Ovary (tissue), 3 donors: ENCODE measurements at regions not wholly inside any gene's neighbourhood (a gene's known extent, or its start where the extent isn't known, plus 50 kb on each side); places are given as distances from the start of the nearest gene placed in this dataset.

Experiments
- CTCF ChIP-seq, 3 donors: fragments of 450-650 bp in 2 of 3; fragments of 200-600 bp in 1 of 3; IDR thresholded peaks; one replicate each; pipeline versions ENCODE4 v1.5.1 to v1.8.0; 2016 to 2022; ENCODE audit warnings: antibody characterized with exemption in 3 of 3, mild to moderate bottlenecking in 1 of 3
- EP300 ChIP-seq: sonication (generic); formaldehyde crosslinking; IDR thresholded peaks from one replicate; pipeline ENCODE4 v1.6.1; 2017; ENCODE audit warnings: antibody characterized with exemption
- POLR2A ChIP-seq: fragments of 450-650 bp; IDR thresholded peaks from one replicate; pipeline ENCODE4 v1.6.1; 2017; ENCODE audit warnings: antibody characterized with exemption, mild to moderate bottlenecking, moderate library complexity
- donor health status: DM: no; HTN: no; CAD: no.

GRCh38 chr4:170413951-170414350 is 324.2 kb upstream of the AADAT start:
- no peak for TF ChIP-seq POLR2A
- no peak for TF ChIP-seq CTCF (IDR thresholded peaks at IDR 0.05)
- TF ChIP-seq EP300 = no peak
